ENCODE measurements at regions not wholly inside any gene's neighbourhood (a gene's known extent, or its start where the extent isn't known, plus 50 kb on each side); places are given as distances from the start of the nearest gene placed in this dataset.

- TF ChIP-seq POLR2AphosphoS5 (IDR thresholded peaks at IDR 0.05; ENCODE audit: low read depth, low read length) (no peak), TAF1 (IDR thresholded peaks at IDR 0.05; ENCODE audit: borderline replicate concordance, insufficient read depth, low read length) (no peak), REST (IDR thresholded peaks at IDR 0.05; ENCODE audit: insufficient read depth in 1 of 2, low read depth in 2 of 2, low read length in 2 of 2) (no peak)
These were observed 142.3 kb upstream of the SOX2 start for GRCh38 chr3:181569356-181569940.

Measured in PFSK-1 (cell line).